B cell (primary cell): ENCODE measurements at regions not wholly inside any gene's neighbourhood (a gene's known extent, or its start where the extent isn't known, plus 50 kb on each side); places are given as distances from the start of the nearest gene placed in this dataset.

Experiments used
- ATAC-seq: fragments of 200-7000 bp; cut with Tn5 transposase; one replicate; pipeline ENCODE4 v1.10.0; 2021; ENCODE audit warnings: low read depth, mild to moderate bottlenecking, moderate number of reproducible peaks, moderate library complexity
- CTCF ChIA-PET: fragments of 350-600 bp; sonication (Branson Sonifier 250); formaldehyde crosslinking; loops from one replicate; lab custom pipeline; 2021; ENCODE audit warnings: antibody characterized with exemption, inconsistent platforms; lab: Charles Lee
- POLR2A ChIA-PET: fragments of 350-600 bp; sonication (Branson Sonifier 250); formaldehyde crosslinking; loops from one replicate; lab custom pipeline; 2021; ENCODE audit warnings: antibody characterized with exemption; lab: Charles Lee
- DNase-seq: peaks from one replicate; pipeline ENCODE4 v3.0.0; 2013
- H2AFZ ChIP-seq: 2 replicates; pipeline ENCODE4 v1.6.1; 2012; ENCODE audit warnings: mild to moderate bottlenecking, low read depth, low read length; ENCODE audit not compliant: insufficient read depth, poor library complexity, severe bottlenecking
- H3K27ac ChIP-seq, 2 donors: 1 replicate in 1 of 2; 2 replicates in 1 of 2; pipeline ENCODE4 v1.5.1; 2012 to 2013; ENCODE audit warnings: low read length in 2 of 2, mild to moderate bottlenecking in 2 of 2, moderate library complexity in 1 of 2
- H3K27me3 ChIP-seq, 4 experiments: fragments of 200-600 bp in 1 of 4; sonication (generic) in 1 of 4; replicated peaks in 1 of 4; 1 replicate in 2 of 4; 2 replicates in 2 of 4; pipeline versions ENCODE4 v1.6.1 to v1.7.0; 2013 to 2016; ENCODE audit warnings: low read length in 3 of 4, mild to moderate bottlenecking in 2 of 4, mixed read lengths in 1 of 4, moderate library complexity in 1 of 4; ENCODE audit not compliant: insufficient read depth in 4 of 4, control insufficient read depth in 3 of 4; ENCODE audit errors: control extremely low read depth in 1 of 4
- H3K36me3 ChIP-seq, 2 experiments: replicated peaks in 1 of 2; 1 replicate in 1 of 2; 2 replicates in 1 of 2; pipeline versions ENCODE4 v1.6.1 to v1.7.1; 2013; ENCODE audit warnings: low read length in 1 of 2; ENCODE audit not compliant: insufficient read depth in 2 of 2, control insufficient read depth in 1 of 2; ENCODE audit errors: control extremely low read depth in 1 of 2, extremely low read depth in 1 of 2
- H3K4me1 ChIP-seq, 2 donors: fragments of 200-600 bp in 1 of 2; sonication (generic) in 1 of 2; 1 replicate in 1 of 2; 2 replicates in 1 of 2; pipeline versions ENCODE4 v1.5.1 to v1.6.1; 2013 to 2017; ENCODE audit warnings: low read length in 2 of 2; ENCODE audit not compliant: control insufficient read depth in 2 of 2, insufficient read depth in 2 of 2
- H3K4me2 ChIP-seq: replicated peaks from 2 replicates; pipeline ENCODE3; 2012; ENCODE audit warnings: mild to moderate bottlenecking, low read depth, low read length; ENCODE audit not compliant: poor library complexity, severe bottlenecking
- H3K4me3 ChIP-seq, 5 experiments: fragments of 200-600 bp in 1 of 5; sonication (generic) in 1 of 5; 1 replicate in 3 of 5; 2 replicates in 2 of 5; pipeline versions ENCODE4 v1.5.1 to v1.7.0; 2011 to 2016; ENCODE audit warnings: low read length in 4 of 5, mild to moderate bottlenecking in 4 of 5, low read depth in 2 of 5, control low read depth in 1 of 5, moderate library complexity in 1 of 5; ENCODE audit not compliant: insufficient read depth in 1 of 5; ENCODE audit errors: control extremely low read depth in 1 of 5, extremely low read depth in 1 of 5
- H3K79me2 ChIP-seq: fragments of 200-600 bp; sonication (generic); one replicate; pipeline ENCODE4 v1.6.0; 2016; ENCODE audit warnings: low read length; ENCODE audit not compliant: control insufficient read depth, insufficient read depth
- H3K9ac ChIP-seq: fragments of 200-600 bp; sonication (generic); 2 replicates; pipeline ENCODE4 v1.6.1; 2017; ENCODE audit warnings: mild to moderate bottlenecking, low read length, moderate library complexity
- H3K9me3 ChIP-seq, 3 donors: one replicate each; pipeline versions ENCODE4 v1.6.1 to v1.7.1; 2013; ENCODE audit warnings: low read length in 2 of 3; ENCODE audit not compliant: control insufficient read depth in 2 of 3, insufficient read depth in 1 of 3; ENCODE audit errors: control extremely low read depth in 1 of 3
- H4K20me1 ChIP-seq: 2 replicates; pipeline ENCODE4 v1.6.0; 2012; ENCODE audit warnings: mild to moderate bottlenecking, low read length; ENCODE audit not compliant: insufficient read depth, control insufficient read depth, poor library complexity, severe bottlenecking
- H3K27ac Mint-ChIP-seq: one replicate; pipeline ENCODE4 v1.8.0; 2021; ENCODE audit warnings: mixed read lengths
- H3K27me3 Mint-ChIP-seq: one replicate; pipeline ENCODE4 v1.8.0; 2021; ENCODE audit warnings: mixed read lengths
- H3K4me1 Mint-ChIP-seq: one replicate; pipeline ENCODE4 v1.8.0; 2021; ENCODE audit warnings: mixed read lengths
- H3K4me3 Mint-ChIP-seq: one replicate; pipeline ENCODE4 v1.8.0; 2021; ENCODE audit warnings: mixed read lengths
- H3K9me3 Mint-ChIP-seq: one replicate; pipeline ENCODE4 v1.8.0; 2022; ENCODE audit warnings: mixed read lengths; ENCODE audit not compliant: insufficient read depth
- EZH2 ChIP-seq: IDR thresholded peaks from 2 replicates; pipeline ENCODE4 v1.6.1; 2012; ENCODE audit warnings: borderline replicate concordance, low read depth, mild to moderate bottlenecking, moderate library complexity, low read length; ENCODE audit not compliant: insufficient read depth, poor library complexity, severe bottlenecking
- WGBS: methylation state at CpG from one replicate; pipeline ENCODE4 v1.1.5; 2013; ENCODE audit warnings: missing lambda C conversion rate; ENCODE audit not compliant: insufficient coverage; 5-methylcytosine and 5-hydroxymethylcytosine counted together
- intact Hi-C: fragments of 100-400 bp; cut with micrococcal nuclease; formaldehyde crosslinking; loops from one replicate; pipeline ENCODE4 v1.10.0; 2022
- TF ChIP-seq, protein P1 (sequence below): fragments of 200-600 bp; IDR thresholded peaks from one replicate; pipeline ENCODE4 v1.8.0; 2022; ENCODE audit warnings: antibody characterized with exemption, mild to moderate bottlenecking

DNA sequence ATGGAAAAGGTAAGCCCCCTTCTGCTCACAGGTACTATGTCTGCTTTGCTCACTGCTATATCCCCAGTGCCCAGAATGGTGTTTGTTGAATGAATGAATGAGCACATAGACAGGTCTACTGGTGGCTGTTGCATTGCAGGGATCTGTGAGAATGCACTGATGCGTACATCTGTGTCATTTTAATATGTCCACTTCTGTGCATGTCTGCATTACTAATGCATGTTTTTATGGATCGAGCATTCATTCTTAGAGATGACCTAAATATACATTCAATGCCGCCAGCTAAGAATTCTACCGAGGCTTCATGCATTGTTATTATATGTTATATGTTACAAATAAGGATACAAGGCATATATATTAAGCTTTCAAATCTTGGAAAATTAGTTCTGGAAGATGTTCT, 73.8 kb downstream of the SPRING1 start:
- no CpG with 5 or more reads among the region's 4 CpGs for WGBS
- Mint-ChIP-seq H3K27me3 (peaks cover 32% of the 10 kb centered on the region), H3K27ac (no peak overlapping the region), H3K9me3 (no peaks in the 10 kb centered on the region), H3K4me1 (peaks cover 5% of the 10 kb centered on the region), H3K4me3 (no peak overlapping the region)
- DNase-seq = no peak
- no peaks in the 10 kb centered on the region for H4K20me1 ChIP-seq
- no peak overlapping the region for H3K4me2 ChIP-seq
- no peak overlapping the region for H3K27ac ChIP-seq
- no peaks in the 10 kb centered on the region for H3K36me3 ChIP-seq
- no peaks in the 10 kb centered on the region for H3K79me2 ChIP-seq
- POLR2A ChIA-PET = no interaction called here
- no peaks in the 10 kb centered on the region for H3K4me1 ChIP-seq
- H3K27me3 ChIP-seq = peaks cover 0 to 15% (median 2%) of the 10 kb centered on the region in 4 experiments
- H3K9ac ChIP-seq = no peak overlapping the region
- ATAC-seq = no peak
- H3K9me3 ChIP-seq = peaks cover 0 to 10% (median 0%) of the 10 kb centered on the region in 3 donors
- CTCF ChIA-PET = no interaction called here
- no peak overlapping the region for H2AFZ ChIP-seq
- TF ChIP-seq, protein P1, sequence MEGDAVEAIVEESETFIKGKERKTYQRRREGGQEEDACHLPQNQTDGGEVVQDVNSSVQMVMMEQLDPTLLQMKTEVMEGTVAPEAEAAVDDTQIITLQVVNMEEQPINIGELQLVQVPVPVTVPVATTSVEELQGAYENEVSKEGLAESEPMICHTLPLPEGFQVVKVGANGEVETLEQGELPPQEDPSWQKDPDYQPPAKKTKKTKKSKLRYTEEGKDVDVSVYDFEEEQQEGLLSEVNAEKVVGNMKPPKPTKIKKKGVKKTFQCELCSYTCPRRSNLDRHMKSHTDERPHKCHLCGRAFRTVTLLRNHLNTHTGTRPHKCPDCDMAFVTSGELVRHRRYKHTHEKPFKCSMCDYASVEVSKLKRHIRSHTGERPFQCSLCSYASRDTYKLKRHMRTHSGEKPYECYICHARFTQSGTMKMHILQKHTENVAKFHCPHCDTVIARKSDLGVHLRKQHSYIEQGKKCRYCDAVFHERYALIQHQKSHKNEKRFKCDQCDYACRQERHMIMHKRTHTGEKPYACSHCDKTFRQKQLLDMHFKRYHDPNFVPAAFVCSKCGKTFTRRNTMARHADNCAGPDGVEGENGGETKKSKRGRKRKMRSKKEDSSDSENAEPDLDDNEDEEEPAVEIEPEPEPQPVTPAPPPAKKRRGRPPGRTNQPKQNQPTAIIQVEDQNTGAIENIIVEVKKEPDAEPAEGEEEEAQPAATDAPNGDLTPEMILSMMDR = no peak
- no peak for TF ChIP-seq EZH2
- intact Hi-C loops = no loop called here
- H3K4me3 ChIP-seq = no peak overlapping the region

DNA sequence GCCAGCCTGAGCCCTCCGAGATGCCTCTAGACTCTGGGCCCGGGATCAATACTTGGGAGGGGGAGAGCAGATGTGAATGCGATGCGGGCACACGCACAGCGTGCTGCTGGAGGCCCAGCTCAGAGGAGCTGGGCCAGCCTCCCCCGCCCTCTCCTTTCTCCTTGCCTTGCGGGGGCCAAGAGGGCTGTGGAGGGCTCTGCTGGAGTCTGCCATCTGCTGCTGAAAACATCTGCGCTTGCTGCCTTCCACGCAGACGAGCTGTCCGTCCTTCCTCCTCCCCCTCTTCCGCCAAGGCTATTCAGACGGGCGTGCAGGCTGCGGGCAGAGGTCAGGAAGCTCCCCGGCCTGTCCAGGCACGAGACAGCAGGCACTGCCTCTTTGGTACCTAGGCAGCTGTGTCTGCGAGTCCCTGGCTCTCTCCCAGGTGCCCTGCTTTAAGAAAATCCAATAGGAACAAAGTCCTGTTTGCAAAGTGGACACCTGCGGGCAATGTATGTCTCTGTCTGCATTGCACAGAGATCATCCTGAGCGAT, 75.2 kb downstream of the SPRING1 start:
- H3K27me3 Mint-ChIP-seq = peaks cover 44% of the 10 kb centered on the region
- ATAC-seq (no peak), DNase-seq (no peak)
- H3K79me2 ChIP-seq = no peaks in the 10 kb centered on the region
- no peak overlapping the region for H3K27ac Mint-ChIP-seq
- no peaks in the 10 kb centered on the region for H4K20me1 ChIP-seq
- H3K9me3 Mint-ChIP-seq = no peaks in the 10 kb centered on the region
- no peaks in the 10 kb centered on the region for H3K4me1 ChIP-seq
- intact Hi-C loops = no loop called here
- H3K36me3 ChIP-seq = no peaks in the 10 kb centered on the region
- peaks cover 0 to 10% (median 0%) of the 10 kb centered on the region in 3 donors for H3K9me3 ChIP-seq
- H2AFZ ChIP-seq = no peak overlapping the region
- no peak overlapping the region for H3K4me3 Mint-ChIP-seq
- ChIA-PET POLR2A (no interaction called here), CTCF (no interaction called here)
- WGBS = 40% methylated on average over 19 of the region's 21 CpGs
- no peak overlapping the region for H3K4me2 ChIP-seq
- H3K4me3 ChIP-seq = no peak overlapping the region
- no peak for TF ChIP-seq EZH2
- TF ChIP-seq, protein P1 = no peak
- H3K27ac ChIP-seq = no peak overlapping the region
- H3K4me1 Mint-ChIP-seq = peaks cover 5% of the 10 kb centered on the region
- no peak overlapping the region for H3K9ac ChIP-seq
- peaks cover 0 to 24% (median 7%) of the 10 kb centered on the region in 4 experiments for H3K27me3 ChIP-seq
